ENCODE measurements at regions not wholly inside any gene's neighbourhood (a gene's known extent, or its start where the extent isn't known, plus 50 kb on each side); places are given as distances from the start of the nearest gene placed in this dataset.
A peak's percentile ranks its signal among the peaks of the same experiment; 100 is the strongest.

DNA sequence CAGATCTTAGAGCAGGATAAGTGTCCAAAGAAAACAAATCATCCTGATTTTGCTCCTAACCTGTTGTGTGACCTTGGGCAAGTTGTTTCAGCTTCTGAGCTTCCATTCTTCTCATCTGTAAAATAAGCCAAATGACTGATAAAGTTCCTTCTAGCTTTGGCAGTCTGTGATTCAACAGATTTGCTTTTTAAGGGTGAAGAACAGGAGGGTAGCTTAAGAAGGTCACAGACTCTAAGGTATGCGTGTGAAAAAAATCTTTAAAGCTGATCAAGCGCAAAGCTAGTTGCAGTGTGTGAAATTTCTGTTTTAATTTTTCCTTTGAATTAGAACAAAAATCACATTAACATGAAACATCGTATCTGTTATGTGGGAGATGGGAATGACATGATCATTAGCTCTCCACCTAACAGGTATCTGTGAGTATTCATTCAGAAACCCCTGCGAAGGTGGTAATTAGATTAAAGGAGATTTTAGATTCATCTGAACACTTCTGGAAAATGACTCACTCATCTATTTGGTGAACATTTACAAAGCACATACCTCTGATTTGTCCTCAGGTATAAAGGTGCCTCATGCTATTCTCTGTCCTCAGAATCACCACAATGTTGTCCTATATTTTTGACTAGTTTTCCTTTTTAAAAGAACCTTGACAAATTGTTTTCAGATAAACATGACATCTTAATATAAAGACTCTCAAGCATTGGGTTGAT is 131.9 kb upstream of the CPM start:
- DNase-seq: no peak

DNA sequence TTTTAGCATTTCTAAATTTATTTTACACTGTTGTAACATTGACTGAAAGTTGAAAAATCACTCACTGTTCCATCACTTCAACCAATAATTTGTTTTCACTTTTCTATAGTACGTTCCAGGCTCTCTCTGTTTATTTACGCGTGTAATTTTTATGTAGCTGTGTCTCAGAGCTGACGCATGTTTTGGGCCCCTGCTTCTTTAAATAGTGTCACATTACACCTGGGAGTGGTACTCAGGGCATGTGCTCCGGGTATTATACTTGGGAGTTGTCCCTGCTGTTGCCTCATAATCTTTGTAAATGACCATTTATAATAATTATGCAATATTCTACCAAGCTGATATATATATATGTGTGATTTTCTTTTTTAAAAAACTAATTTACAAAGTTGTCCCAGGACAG is 132.8 kb upstream of the CPM start:
- no peak for DNase-seq

GRCh38 chr12:69066492-69067373 is 133.8 kb upstream of the CPM start:
- DNase-seq: no peak

DNA sequence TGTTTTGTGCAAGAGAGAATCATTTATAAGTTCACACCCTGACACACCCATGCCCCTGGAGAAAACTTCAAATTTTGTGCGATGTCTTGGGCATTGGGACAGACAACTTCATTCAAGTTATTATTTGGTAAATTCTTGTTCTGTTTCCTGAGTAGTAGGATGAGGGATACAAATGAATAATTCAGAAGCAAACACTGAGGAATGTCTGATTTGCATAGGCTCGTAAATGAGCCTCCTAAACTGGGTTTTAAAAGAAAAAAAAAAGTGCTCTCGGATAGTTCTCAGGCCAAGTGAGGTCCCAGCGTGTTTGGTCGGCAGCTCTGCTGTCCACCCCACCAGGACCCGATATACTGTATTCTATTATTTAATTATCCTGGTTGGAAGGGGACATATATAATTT is 134.7 kb upstream of the CPM start:
- DNase-seq: no peak

DNA sequence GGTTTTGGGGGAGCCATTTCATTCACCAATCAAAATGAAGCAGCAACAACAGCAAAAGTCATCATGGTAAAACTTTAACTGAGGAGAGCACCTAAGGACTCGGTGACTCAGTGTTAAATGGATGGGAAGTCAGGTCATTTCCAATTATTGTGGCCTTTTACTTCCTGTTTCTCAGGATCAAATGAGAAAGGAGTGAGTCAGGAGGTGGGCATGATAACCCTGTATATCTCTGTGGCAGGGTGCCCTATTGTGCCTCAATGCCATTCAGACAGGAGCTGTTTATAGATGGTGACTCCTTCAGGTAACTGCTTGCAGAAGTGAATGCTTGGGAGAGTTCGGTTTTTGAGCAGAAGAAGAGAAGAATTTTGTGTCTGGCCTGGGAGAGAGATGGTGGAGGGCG is 135.5 kb upstream of the CPM start:
- DNase-seq: no peak

- DNase-seq: no peak
These were observed 136.5 kb upstream of the CPM start for GRCh38 chr12:69069479-69069878.

- DNase-seq: peak; percentile 43
These were observed 137.5 kb upstream of the CPM start for GRCh38 chr12:69070319-69071090.

GRCh38 chr12:69071091-69071370 is 138.1 kb upstream of the CPM start:
- no peak for DNase-seq

- DNase-seq: no peak
These were observed 140.1 kb upstream of the CPM start for GRCh38 chr12:69073035-69073434.

DNA sequence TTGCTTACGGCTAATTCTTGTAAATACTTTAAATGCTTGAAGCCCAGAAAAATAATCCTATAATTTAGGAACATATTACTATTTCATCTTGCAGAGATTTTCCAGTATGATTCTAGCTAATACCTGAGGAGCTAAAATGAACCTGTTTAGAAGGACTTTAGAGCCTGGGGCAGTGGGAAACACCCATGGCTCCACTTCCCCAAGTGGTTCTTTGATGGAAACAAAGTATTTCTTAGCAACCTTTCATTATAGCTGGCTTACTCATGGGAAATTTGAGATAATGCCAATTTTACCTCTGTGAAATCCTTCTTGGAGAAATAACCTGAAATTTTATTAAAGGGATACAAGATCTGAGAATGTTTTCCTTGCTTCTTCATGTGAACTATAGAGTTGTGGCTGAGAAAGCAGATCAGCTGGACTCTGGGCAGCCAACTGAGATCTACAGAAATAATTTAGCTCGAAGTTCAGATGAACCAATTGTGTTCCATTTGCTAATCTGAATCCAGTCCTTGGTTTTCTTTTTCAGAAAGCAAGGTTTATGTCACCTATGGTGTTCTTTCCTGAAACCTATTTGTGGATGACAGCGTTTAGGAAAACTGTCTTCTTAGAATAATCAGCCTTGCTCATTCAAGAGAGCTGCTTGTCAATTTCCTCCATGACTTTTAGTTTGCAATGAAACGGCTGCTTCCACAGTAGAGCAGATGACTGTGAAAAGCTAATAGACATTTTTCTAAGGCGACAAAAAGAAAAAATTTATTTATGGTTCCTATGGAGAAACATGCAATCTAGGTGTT is 141.8 kb upstream of the CPM start:
- DNase-seq: no peak

DNA sequence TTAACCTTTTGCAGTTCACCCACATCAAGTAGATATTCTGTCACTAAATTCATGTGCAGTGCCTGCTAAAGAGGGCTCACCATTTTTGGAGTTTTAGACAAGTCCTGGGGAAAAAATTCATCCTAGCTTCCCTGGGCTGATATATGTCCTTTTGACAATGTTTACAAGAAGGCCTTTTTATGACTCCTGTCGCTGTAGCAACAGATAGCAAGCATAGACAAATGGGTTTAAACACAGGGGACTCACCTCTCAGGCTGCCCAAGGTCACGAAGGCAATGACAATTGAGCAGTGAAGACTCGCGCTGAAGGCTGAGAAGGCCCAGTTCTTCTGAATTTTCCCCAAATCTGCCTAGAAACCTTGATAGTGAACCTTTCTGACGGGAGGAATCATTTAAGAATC is 150.7 kb upstream of the CPM start:
- DNase-seq: no peak

DNA sequence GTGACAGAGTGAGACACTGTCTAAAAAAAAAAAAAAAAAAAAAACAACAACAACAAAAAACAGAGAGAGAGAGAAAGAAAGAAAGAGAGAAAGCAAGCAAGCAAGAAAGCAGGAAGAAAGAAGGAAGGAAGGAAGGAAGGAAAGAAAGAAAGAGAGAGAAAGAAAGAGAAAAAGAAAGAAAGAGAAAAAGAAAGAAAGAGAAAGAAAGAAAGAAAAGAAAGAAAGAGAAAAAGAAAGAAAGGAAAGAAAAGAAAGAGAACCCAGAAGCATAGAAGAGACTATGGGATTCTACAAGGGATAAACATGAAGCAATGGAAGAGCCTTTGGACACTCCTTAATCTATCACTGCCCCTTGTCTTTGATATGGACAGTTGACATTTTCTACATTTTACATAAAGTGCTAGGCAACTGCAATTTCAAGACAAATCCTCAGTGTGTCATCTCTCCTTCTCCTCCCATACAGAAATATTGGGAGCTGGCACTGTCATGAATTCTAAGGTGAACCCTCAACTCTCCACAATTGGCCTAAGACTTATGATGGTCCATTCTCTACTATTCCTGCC is 151.9 kb upstream of the CPM start:
- no peak for DNase-seq

DNA sequence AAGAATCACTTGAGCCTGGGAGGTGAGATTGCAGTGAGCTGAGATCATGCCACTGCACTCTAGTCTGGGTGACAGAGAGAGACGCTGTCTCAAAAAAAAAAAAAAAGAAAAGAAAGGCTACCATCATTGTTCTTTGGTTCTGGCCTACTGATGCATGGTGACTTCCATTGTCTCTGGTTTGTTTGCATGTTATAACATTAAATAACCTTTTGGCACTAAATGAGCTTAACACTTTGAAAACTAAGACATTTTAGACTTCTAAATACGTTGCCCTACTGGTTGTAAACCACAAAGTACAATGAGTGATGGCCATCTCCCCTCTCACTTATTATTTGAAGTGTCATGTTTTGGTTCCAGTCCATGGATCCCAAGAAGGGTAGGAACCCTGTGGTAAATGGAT is 152.9 kb upstream of the CPM start:
- no peak for DNase-seq

- no peak for DNase-seq
These were observed 151.4 kb upstream of the CPSF6 start for GRCh38 chr12:69087986-69088385.

- DNase-seq: no peak
These were observed 148.6 kb upstream of the CPSF6 start for GRCh38 chr12:69090722-69091121.

- DNase-seq: no peak
These were observed 147.8 kb upstream of the CPSF6 start for GRCh38 chr12:69091442-69092017.

DNA sequence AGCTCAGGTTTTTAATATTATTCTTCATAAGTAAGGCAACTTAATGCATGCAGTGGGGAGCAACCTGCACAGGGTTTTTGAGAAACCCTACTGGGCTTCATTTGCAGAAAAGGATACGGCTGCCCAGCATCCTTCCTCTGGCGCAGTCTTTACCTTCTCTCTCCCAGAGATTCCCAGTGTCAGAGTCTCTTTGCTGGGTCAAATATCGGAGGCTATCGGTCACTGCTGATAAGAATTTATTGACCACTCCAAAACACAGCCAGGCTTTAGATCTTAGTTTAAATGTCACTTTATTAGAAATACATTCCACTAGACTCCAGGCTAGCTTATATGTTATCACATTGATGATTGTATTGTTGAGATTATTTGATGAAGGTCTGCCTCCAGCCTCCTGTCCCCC is 147.2 kb upstream of the CPSF6 start:
- DNase-seq: no peak

GRCh38 chr12:69094606-69095216 is 144.7 kb upstream of the CPSF6 start:
- no peak for DNase-seq

- no peak for DNase-seq
These were observed 143.4 kb upstream of the CPSF6 start for GRCh38 chr12:69095765-69096477.

DNA sequence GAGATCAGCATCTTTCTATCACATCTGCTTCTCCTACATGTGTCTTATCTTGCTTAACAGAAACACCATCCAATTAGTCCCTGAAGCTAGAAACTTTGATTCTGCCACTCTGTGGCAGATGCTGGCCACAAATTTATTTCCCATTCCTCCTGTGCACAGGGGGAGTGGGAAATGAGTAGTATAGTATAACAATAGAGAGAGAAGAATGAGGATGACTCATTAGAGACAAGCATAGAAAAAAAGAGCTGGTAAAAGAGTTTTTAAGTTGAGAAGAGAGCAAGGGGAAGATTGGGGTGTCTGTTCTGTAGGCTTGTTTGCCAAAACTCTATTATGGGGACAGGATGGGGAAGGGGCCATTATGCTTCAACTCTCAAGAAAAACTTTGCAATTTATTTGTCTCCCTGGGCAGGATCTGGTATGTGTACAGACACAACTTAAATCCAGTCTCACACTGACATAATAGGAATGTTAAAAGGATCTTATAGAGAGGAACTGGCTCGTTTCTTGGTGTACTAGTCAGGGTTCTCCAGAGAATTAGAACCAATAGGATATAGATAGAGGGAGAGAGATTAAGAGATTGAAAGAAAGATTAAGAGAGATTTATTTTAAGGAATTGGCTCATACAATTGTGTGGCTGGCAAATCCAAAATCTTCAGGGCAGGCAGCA is 142.6 kb upstream of the CPSF6 start:
- DNase-seq: no peak

Data from effector CD4-positive, alpha-beta T cell (primary cell).